ENCODE measurements at regions not wholly inside any gene's neighbourhood (a gene's known extent, or its start where the extent isn't known, plus 50 kb on each side); places are given as distances from the start of the nearest gene placed in this dataset.

DNA sequence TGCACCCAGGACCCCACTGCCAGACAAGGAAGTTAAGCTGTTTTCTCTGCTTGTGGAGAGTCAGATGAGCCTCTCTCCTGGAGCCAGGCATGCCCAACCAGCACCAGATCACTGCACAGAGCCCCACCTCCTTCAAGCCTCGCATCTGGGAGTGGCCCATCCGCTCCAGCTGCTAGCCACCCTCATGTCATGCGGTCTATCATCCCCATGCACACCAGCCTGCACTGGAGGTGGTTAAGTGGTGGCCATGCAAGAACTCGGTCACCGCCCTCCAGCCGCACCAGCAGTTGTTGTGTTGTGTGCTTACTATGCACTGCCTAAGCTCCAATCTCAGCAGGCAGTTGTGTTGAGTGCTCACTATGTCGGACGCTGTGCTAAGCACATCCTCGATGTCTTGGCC is 177.9 kb upstream of the SLC14A2 start:
- no peaks in the 10 kb centered on the region for H3K36me3 ChIP-seq
- no peaks in the 10 kb centered on the region for H3K9me3 ChIP-seq
- DNase-seq, result no peak
- intact Hi-C loops (cut with DNase I; ENCODE audit: low total_unique reads), result no loop called here
- TF ChIP-seq EP300 (IDR thresholded peaks at IDR 0.05), result no peak
- H3K27me3 ChIP-seq, result no peaks in the 10 kb centered on the region
- WGBS, 5 donors, result 90 to 97% (median 95%) methylated on average over 7 to 9 of the region's 9 CpGs
- no peak overlapping the region for H3K4me3 ChIP-seq
- peaks cover 0 to 6% (median 2%) of the 10 kb centered on the region in 4 donors for H3K4me1 ChIP-seq
- no peak overlapping the region for H3K27ac ChIP-seq

DNA sequence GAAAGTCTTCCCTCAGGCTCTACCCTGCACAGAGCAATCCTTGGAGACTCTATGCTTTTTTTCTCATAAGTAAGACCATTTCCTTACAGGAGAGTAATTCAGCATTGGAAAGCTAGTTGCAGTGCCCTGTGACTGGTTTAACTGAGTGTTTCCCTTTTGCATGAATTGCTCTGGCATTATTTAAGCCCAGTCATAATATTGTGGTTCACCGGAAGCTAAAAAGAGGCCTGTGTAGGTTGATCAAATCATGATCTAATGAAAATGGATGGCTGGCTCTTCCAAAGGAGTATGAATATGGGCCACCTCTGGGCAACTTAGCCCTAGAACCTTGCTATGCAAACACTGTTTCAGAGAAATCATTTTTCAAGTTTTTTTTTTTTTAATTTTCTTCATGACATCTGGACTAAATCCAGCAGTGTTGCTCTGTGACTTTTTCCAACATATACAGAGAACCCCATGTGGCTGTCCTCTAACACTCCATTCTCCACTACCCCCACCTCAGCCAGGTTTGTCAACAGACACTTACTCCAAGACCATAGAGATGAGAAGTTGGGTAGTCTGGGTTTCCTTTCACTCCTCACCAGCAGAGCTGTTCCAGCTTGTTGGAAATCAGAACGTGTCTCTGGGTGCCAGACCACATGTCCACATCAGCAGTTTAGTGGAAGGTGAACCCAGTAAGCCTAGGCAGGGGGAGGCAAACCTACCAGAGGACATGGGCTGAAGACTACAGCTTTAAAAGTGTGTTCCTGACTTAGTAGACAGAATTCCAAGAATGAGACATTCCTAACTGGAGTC is 175.2 kb upstream of the SLC14A2 start:
- intact Hi-C loops (cut with DNase I; ENCODE audit: low total_unique reads), result no loop called here
- Histone ChIP-seq H3K27ac (no peak overlapping the region), H3K27me3 (no peaks in the 10 kb centered on the region), H3K4me3 (no peak overlapping the region), H3K9me3 (no peaks in the 10 kb centered on the region), H3K4me1 (peaks cover 0 to 6% (median 2%) of the 10 kb centered on the region in 4 donors), H3K36me3 (no peaks in the 10 kb centered on the region)
- DNase-seq, result no peak
- TF ChIP-seq, protein P1, sequence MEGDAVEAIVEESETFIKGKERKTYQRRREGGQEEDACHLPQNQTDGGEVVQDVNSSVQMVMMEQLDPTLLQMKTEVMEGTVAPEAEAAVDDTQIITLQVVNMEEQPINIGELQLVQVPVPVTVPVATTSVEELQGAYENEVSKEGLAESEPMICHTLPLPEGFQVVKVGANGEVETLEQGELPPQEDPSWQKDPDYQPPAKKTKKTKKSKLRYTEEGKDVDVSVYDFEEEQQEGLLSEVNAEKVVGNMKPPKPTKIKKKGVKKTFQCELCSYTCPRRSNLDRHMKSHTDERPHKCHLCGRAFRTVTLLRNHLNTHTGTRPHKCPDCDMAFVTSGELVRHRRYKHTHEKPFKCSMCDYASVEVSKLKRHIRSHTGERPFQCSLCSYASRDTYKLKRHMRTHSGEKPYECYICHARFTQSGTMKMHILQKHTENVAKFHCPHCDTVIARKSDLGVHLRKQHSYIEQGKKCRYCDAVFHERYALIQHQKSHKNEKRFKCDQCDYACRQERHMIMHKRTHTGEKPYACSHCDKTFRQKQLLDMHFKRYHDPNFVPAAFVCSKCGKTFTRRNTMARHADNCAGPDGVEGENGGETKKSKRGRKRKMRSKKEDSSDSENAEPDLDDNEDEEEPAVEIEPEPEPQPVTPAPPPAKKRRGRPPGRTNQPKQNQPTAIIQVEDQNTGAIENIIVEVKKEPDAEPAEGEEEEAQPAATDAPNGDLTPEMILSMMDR (IDR thresholded peaks at IDR 0.05), result no peak
- TF ChIP-seq EP300 (IDR thresholded peaks at IDR 0.05) (no peak), POLR2AphosphoS5 (IDR thresholded peaks at IDR 0.05) (no peak), POLR2A (IDR thresholded peaks at IDR 0.05) (no peak)
- 53 to 76% (median 71%) methylated on average over 2 of the region's 2 CpGs for WGBS, 5 donors

DNA sequence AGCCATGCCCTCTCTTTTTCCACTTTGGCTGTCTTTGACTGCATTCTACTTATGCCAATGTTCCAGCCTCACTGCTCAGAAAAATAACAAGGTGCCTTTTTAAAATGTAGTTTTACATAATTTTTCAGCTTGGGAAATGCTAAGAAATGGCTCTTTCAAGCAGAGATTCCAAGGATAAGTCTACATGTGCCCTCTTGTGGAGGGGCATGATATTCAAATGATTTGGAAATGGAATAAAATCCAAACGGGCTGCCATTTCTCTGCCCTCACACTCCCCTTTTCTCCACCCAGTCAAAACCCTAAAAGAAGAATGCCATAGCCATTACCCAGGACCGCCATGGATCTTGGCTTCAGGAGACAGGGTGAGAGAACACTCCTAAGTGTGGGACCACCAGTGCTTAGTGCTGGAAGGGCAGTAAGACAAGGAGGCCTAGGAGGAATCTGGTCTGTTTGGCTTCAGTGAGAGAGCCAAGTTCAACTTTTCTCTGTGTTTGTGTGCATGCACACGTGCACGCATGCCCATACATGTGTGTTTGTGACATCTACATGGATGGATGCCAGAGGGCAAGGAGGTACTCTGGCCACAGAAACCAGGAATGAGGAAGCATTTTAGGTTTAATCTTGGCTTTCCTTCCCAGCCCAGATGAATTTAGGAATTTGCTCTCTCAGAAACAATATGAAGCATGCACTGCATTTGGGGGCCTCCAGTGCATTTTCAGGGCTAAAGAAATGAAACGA is 174.0 kb upstream of the SLC14A2 start:
- intact Hi-C loops (cut with DNase I; ENCODE audit: low total_unique reads), result no loop called here
- WGBS, 5 donors, result 54 to 71% (median 60%) methylated on average over 5 of the region's 5 CpGs
- DNase-seq, result no peak

DNA sequence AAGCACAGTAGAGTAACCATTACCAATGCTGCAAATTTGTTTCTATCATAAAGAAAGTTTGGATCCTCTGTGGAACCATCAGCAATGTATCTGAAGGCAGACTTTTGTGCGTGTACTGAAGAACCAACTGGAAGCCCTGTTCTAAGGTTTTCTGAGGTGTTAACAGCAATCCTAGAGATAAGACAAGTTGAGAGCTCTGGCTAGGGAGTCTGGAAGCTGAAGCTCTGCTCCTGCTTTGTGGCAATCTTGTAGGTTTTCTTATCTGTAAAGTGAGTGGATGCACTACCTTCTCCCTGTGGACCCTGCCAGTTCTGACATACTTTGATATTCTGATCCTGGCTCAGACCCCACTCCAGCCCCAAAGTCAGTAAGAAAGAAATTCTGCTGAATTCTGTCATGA is 171.2 kb upstream of the SLC14A2 start:
- Histone ChIP-seq H3K9me3 (no peaks in the 10 kb centered on the region), H3K36me3 (no peaks in the 10 kb centered on the region), H3K4me1 (peaks cover 0 to 14% (median 2%) of the 10 kb centered on the region in 4 donors), H3K27me3 (no peaks in the 10 kb centered on the region), H3K4me3 (no peak overlapping the region), H3K27ac (no peak overlapping the region)
- intact Hi-C loops (cut with DNase I; ENCODE audit: low total_unique reads), result no loop called here
- DNase-seq, result no peak
- TF ChIP-seq POLR2AphosphoS5 (IDR thresholded peaks at IDR 0.05), result no peak
- 88 to 100% (median 95%) methylated on average over 1 of the region's 1 CpG for WGBS, 5 donors

More for the DNA sequence above, 174.0 kb upstream of the SLC14A2 start:
- Histone ChIP-seq H3K36me3 (no peaks in the 10 kb centered on the region), H3K4me3 (no peak overlapping the region), H3K4me1 (peaks cover 0 to 6% (median under 1%) of the 10 kb centered on the region in 4 donors), H3K27me3 (no peaks in the 10 kb centered on the region), H3K9me3 (no peaks in the 10 kb centered on the region), H3K27ac (no peak overlapping the region)
- TF ChIP-seq, protein P1 (IDR thresholded peaks at IDR 0.05), result peak in 1 of 7 experiments; percentile 9
- no peak for TF ChIP-seq POLR2A (IDR thresholded peaks at IDR 0.05)

DNA sequence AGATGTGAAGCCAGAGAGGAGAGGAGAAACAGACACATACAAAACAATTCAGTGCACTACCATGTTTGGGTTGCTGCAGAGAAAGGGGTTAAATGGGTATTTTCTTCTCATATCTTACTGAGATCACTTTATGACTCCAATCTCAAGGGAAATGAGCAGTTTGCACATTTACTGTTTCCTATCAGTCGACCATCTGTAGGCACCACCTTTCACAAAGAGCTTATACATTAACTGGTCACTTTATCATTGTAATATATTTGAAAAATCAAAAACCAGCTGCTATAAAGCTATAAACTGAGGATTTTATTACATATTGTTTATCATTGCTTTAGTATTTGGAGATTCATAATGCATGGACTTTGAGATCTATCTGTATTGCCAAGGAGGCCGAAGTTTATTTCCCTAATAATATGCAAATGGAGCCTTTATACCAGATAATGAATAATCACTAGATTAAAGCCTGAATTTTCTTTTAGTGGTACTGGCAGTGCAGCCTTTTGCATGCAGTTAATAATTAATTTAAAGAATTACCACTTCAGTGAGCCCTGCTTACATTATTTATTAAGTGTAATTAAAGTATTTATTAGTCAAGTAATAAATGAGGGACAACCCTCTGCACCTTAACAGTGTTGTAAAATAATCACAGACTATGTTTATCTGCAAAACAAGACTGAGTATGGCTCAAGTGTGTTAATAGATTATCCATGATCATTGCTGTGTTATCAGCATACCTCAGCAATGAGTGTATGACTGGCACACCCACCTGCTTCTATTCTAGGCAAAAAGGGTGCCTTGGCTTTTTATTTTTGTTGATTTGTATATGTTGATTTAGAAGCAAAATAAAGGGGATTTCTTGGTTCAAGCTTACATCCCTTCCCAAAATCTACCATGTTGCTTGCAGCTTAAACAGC is 167.7 kb upstream of the SLC14A2 start:
- 20 to 42% (median 34%) methylated on average over 2 of the region's 2 CpGs for WGBS, 5 donors
- H3K27me3 ChIP-seq, result no peaks in the 10 kb centered on the region
- H3K36me3 ChIP-seq, result no peaks in the 10 kb centered on the region
- intact Hi-C loops (cut with DNase I; ENCODE audit: low total_unique reads), result no loop called here
- no peak overlapping the region for H3K4me3 ChIP-seq
- DNase-seq, result no peak
- no peak for TF ChIP-seq POLR2A (IDR thresholded peaks at IDR 0.05)
- TF ChIP-seq EP300 (IDR thresholded peaks at IDR 0.05), result no peak
- no peak for TF ChIP-seq POLR2AphosphoS5 (IDR thresholded peaks at IDR 0.05)
- TF ChIP-seq, protein P1 (IDR thresholded peaks at IDR 0.05), result no peak
- H3K27ac ChIP-seq, result no peak overlapping the region
- H3K4me1 ChIP-seq, result peaks cover 0 to 25% (median 9%) of the 10 kb centered on the region in 4 donors
- no peaks in the 10 kb centered on the region for H3K9me3 ChIP-seq

Data from stomach (tissue), 8 donors.